ENCODE measurements at regions not wholly inside any gene's neighbourhood (a gene's known extent, or its start where the extent isn't known, plus 50 kb on each side); places are given as distances from the start of the nearest gene placed in this dataset.
A peak's percentile ranks its signal among the peaks of the same experiment; 100 is the strongest.

DNA sequence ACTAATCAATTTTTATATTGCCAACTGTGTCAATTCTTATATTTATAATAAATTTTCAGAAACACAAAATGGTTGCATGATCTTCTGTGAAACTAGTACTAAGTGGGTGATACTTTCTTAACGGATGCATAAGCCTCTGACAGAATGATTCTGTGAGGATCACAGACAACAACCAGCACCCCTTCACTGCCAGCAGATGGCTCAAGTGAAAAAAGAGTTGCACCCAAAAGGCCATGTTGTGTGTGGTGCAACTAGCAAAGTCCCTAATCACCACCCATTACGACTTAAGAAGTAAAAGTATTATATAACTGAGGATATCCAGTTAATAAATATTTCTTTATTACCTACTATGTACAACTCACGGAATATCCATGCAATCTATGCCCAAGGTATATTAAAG lies 334.0 kb downstream of the PCDH19 start:
- no peak overlapping the region for H3K9ac ChIP-seq (ENCODE audit: low read depth, low read length)
- H3K9me3 ChIP-seq (ENCODE audit: insufficient read depth, low read length, severe bottlenecking), result no peaks in the 10 kb centered on the region
- H3K4me3 ChIP-seq (ENCODE audit: low read depth in 1 of 2, low read length in 2 of 2), result no peak overlapping the region
- no peaks in the 10 kb centered on the region for H3K36me3 ChIP-seq (ENCODE audit: insufficient read depth, low read length)
- no peaks in the 10 kb centered on the region for H3K27me3 ChIP-seq (ENCODE audit: insufficient read depth, low read length, poor library complexity)
- H3K4me2 ChIP-seq (ENCODE audit: insufficient read depth, low read length), result no peak overlapping the region
- DNase-seq (no peak), ATAC-seq (ENCODE audit: insufficient read depth, low read depth) (no peak)
- H3K27ac ChIP-seq (ENCODE audit: low read length), result no peak overlapping the region
- no peaks in the 10 kb centered on the region for H3K4me1 ChIP-seq (ENCODE audit: insufficient read depth, low read length)
- TF ChIP-seq CTCF (IDR thresholded peaks at IDR 0.05; ENCODE audit: borderline replicate concordance, extremely low read depth, low read length, poor library complexity, severe bottlenecking) (no peak), EZH2 (IDR thresholded peaks at IDR 0.05; ENCODE audit: borderline replicate concordance, low read depth, low read length, severe bottlenecking) (no peak)
- no peak overlapping the region for H2AFZ ChIP-seq (ENCODE audit: low read depth, low read length)
- H3K79me2 ChIP-seq (ENCODE audit: insufficient read depth, low read length), result no peaks in the 10 kb centered on the region
- H4K20me1 ChIP-seq (ENCODE audit: insufficient read depth, low read length), result no peaks in the 10 kb centered on the region

DNA sequence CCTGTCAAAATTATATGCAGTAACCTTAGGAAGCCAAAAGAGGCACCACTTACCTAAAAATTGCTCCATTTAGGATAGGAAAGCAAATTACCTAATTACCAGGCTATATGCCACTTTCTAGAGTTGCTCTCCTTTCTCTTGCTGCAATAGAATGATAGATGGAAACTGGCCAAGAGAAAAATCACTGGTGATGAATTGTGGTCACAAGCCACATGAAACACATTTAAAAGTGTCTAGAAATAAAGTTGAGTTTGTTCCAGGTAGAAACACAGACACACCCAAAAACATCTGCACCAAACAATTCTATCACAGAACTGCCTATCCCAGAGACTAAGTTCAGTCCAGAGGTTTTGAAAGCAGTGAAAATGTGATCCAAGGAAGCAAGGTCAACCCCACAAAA lies 337.7 kb downstream of the PCDH19 start:
- Histone ChIP-seq H3K4me2 (ENCODE audit: insufficient read depth, low read length) (no peak overlapping the region), H2AFZ (ENCODE audit: low read depth, low read length) (no peak overlapping the region), H3K36me3 (ENCODE audit: insufficient read depth, low read length) (no peaks in the 10 kb centered on the region), H3K4me1 (ENCODE audit: insufficient read depth, low read length) (no peaks in the 10 kb centered on the region), H3K4me3 (ENCODE audit: low read depth in 1 of 2, low read length in 2 of 2) (no peak overlapping the region), H3K79me2 (ENCODE audit: insufficient read depth, low read length) (no peaks in the 10 kb centered on the region), H3K27me3 (ENCODE audit: insufficient read depth, low read length, poor library complexity) (no peaks in the 10 kb centered on the region), H3K9me3 (ENCODE audit: insufficient read depth, low read length, severe bottlenecking) (no peaks in the 10 kb centered on the region), H3K27ac (ENCODE audit: low read length) (no peak overlapping the region), H4K20me1 (ENCODE audit: insufficient read depth, low read length) (no peaks in the 10 kb centered on the region), H3K9ac (ENCODE audit: low read depth, low read length) (no peak overlapping the region)
- ATAC-seq (ENCODE audit: insufficient read depth, low read depth), result 0 out of 3 replicates have a peak, but pooled peaks have one; percentile 24
- DNase-seq, result no peak
- TF ChIP-seq CTCF (IDR thresholded peaks at IDR 0.05; ENCODE audit: borderline replicate concordance, extremely low read depth, low read length, poor library complexity, severe bottlenecking), result no peak

GRCh38 chrX:100070334-100070849 lies 339.7 kb downstream of the PCDH19 start:
- Histone ChIP-seq H3K9ac (ENCODE audit: low read depth, low read length) (no peak overlapping the region), H3K4me1 (ENCODE audit: insufficient read depth, low read length) (no peaks in the 10 kb centered on the region), H3K4me2 (ENCODE audit: insufficient read depth, low read length) (no peak overlapping the region), H3K27me3 (ENCODE audit: insufficient read depth, low read length, poor library complexity) (no peaks in the 10 kb centered on the region), H2AFZ (ENCODE audit: low read depth, low read length) (no peak overlapping the region), H3K9me3 (ENCODE audit: insufficient read depth, low read length, severe bottlenecking) (no peaks in the 10 kb centered on the region), H4K20me1 (ENCODE audit: insufficient read depth, low read length) (no peaks in the 10 kb centered on the region), H3K79me2 (ENCODE audit: insufficient read depth, low read length) (no peaks in the 10 kb centered on the region), H3K27ac (ENCODE audit: low read length) (no peak overlapping the region), H3K4me3 (ENCODE audit: low read depth in 1 of 2, low read length in 2 of 2) (no peak overlapping the region), H3K36me3 (ENCODE audit: insufficient read depth, low read length) (no peaks in the 10 kb centered on the region)
- no peak for DNase-seq
- no peak for TF ChIP-seq CTCF (IDR thresholded peaks at IDR 0.05; ENCODE audit: borderline replicate concordance, extremely low read depth, low read length, poor library complexity, severe bottlenecking)
- no peak for TF ChIP-seq EZH2 (IDR thresholded peaks at IDR 0.05; ENCODE audit: borderline replicate concordance, low read depth, low read length, severe bottlenecking)
- ATAC-seq (ENCODE audit: insufficient read depth, low read depth), result no peak

- Histone ChIP-seq H3K4me1 (ENCODE audit: insufficient read depth, low read length) (no peaks in the 10 kb centered on the region), H3K36me3 (ENCODE audit: insufficient read depth, low read length) (no peaks in the 10 kb centered on the region), H3K27me3 (ENCODE audit: insufficient read depth, low read length, poor library complexity) (no peaks in the 10 kb centered on the region), H3K9ac (ENCODE audit: low read depth, low read length) (no peak overlapping the region), H3K27ac (ENCODE audit: low read length) (no peak overlapping the region), H3K79me2 (ENCODE audit: insufficient read depth, low read length) (no peaks in the 10 kb centered on the region), H4K20me1 (ENCODE audit: insufficient read depth, low read length) (no peaks in the 10 kb centered on the region), H3K4me3 (ENCODE audit: low read depth in 1 of 2, low read length in 2 of 2) (no peak overlapping the region), H2AFZ (ENCODE audit: low read depth, low read length) (no peak overlapping the region), H3K4me2 (ENCODE audit: insufficient read depth, low read length) (no peak overlapping the region), H3K9me3 (ENCODE audit: insufficient read depth, low read length, severe bottlenecking) (no peaks in the 10 kb centered on the region)
- no peak for DNase-seq
- TF ChIP-seq EZH2 (IDR thresholded peaks at IDR 0.05; ENCODE audit: borderline replicate concordance, low read depth, low read length, severe bottlenecking), result no peak
- TF ChIP-seq CTCF (IDR thresholded peaks at IDR 0.05; ENCODE audit: borderline replicate concordance, extremely low read depth, low read length, poor library complexity, severe bottlenecking), result no peak
- ATAC-seq (ENCODE audit: insufficient read depth, low read depth), result no peak
Observed at GRCh38 chrX:100048156-100048555, 361.9 kb downstream of the PCDH19 start.
